ENCODE measurements at regions not wholly inside any gene's neighbourhood (a gene's known extent, or its start where the extent isn't known, plus 50 kb on each side); places are given as distances from the start of the nearest gene placed in this dataset.
"Not testable (repeated sequence)": the region's sequence is repeated elsewhere in the genome, so short reads cannot be mapped to it uniquely, and the experiment has no call there.

- Histone ChIP-seq H3K27me3 (ENCODE audit: control insufficient read depth, insufficient read depth, low read length) (no peaks in the 10 kb centered on the region), H3K36me3 (ENCODE audit: control insufficient read depth, insufficient read depth, low read length) (no peaks in the 10 kb centered on the region), H3K4me3 (ENCODE audit: low read depth, low read length) (peak overlapping the region; percentile 60)
- TF ChIP-seq CTCF (IDR thresholded peaks at IDR 0.05; ENCODE audit: insufficient read depth, low read length, severe bottlenecking), result no peak
- DNase-seq (ENCODE audit: low read depth) (peak; percentile 64), FAIRE-seq (no peak)
Observed at GRCh38 chr6:28838289-28838633, 85.5 kb downstream of the TRIM27 start.

GRCh38 chr6:28838634-28839442, 84.9 kb downstream of the TRIM27 start:
- H3K27me3 ChIP-seq (ENCODE audit: control insufficient read depth, insufficient read depth, low read length), result no peaks in the 10 kb centered on the region
- H3K36me3 ChIP-seq (ENCODE audit: control insufficient read depth, insufficient read depth, low read length), result no peaks in the 10 kb centered on the region
- H3K4me3 ChIP-seq (ENCODE audit: low read depth, low read length), result peak overlapping the region; percentile 60
- peak; percentile 91 for TF ChIP-seq CTCF (IDR thresholded peaks at IDR 0.05; ENCODE audit: insufficient read depth, low read length, severe bottlenecking)
- FAIRE-seq (no peak), DNase-seq (ENCODE audit: low read depth) (peak; percentile 75)

GRCh38 chr6:28839443-28840120, 84.2 kb downstream of the TRIM27 start:
- DNase-seq (ENCODE audit: low read depth) (no peak), FAIRE-seq (no peak)
- no peaks in the 10 kb centered on the region for H3K27me3 ChIP-seq (ENCODE audit: control insufficient read depth, insufficient read depth, low read length)
- H3K36me3 ChIP-seq (ENCODE audit: control insufficient read depth, insufficient read depth, low read length), result no peaks in the 10 kb centered on the region
- no peak for TF ChIP-seq CTCF (IDR thresholded peaks at IDR 0.05; ENCODE audit: insufficient read depth, low read length, severe bottlenecking)
- peak overlapping the region; percentile 60 for H3K4me3 ChIP-seq (ENCODE audit: low read depth, low read length)

GRCh38 chr6:28841290-28841689, 82.5 kb downstream of the TRIM27 start:
- FAIRE-seq (no peak), DNase-seq (ENCODE audit: low read depth) (no peak)
- no peaks in the 10 kb centered on the region for H3K27me3 ChIP-seq (ENCODE audit: control insufficient read depth, insufficient read depth, low read length)
- no peak for TF ChIP-seq CTCF (IDR thresholded peaks at IDR 0.05; ENCODE audit: insufficient read depth, low read length, severe bottlenecking)
- H3K36me3 ChIP-seq (ENCODE audit: control insufficient read depth, insufficient read depth, low read length), result no peaks in the 10 kb centered on the region
- no peak overlapping the region for H3K4me3 ChIP-seq (ENCODE audit: low read depth, low read length)

- not testable (repeated sequence) for DNase-seq (ENCODE audit: low read depth)
Observed at GRCh38 chr6:28848756-28849155, 75.0 kb downstream of the TRIM27 start.

More at GRCh38 chr6:28848756-28849155, 75.0 kb downstream of the TRIM27 start:
- not testable (repeated sequence) for FAIRE-seq; H3K27me3 ChIP-seq (ENCODE audit: control insufficient read depth, insufficient read depth, low read length); H3K36me3 ChIP-seq (ENCODE audit: control insufficient read depth, insufficient read depth, low read length); H3K4me3 ChIP-seq (ENCODE audit: low read depth, low read length)

Data from bronchial epithelial cell (primary cell).